HG02759 (cell line): ENCODE measurements at regions not wholly inside any gene's neighbourhood (a gene's known extent, or its start where the extent isn't known, plus 50 kb on each side); places are given as distances from the start of the nearest gene placed in this dataset.
A peak's percentile ranks its signal among the peaks of the same experiment; 100 is the strongest.
"Not testable (repeated sequence)": the region's sequence is repeated elsewhere in the genome, so short reads cannot be mapped to it uniquely, and the experiment has no call there.

Experiments used
- ATAC-seq: cut with Tn5 transposase; IDR thresholded peaks from one replicate; pipeline ENCODE4 v1.9.1; 2021; ENCODE audit warnings: mild to moderate bottlenecking, moderate library complexity; ENCODE audit not compliant: unreplicated experiment

DNA sequence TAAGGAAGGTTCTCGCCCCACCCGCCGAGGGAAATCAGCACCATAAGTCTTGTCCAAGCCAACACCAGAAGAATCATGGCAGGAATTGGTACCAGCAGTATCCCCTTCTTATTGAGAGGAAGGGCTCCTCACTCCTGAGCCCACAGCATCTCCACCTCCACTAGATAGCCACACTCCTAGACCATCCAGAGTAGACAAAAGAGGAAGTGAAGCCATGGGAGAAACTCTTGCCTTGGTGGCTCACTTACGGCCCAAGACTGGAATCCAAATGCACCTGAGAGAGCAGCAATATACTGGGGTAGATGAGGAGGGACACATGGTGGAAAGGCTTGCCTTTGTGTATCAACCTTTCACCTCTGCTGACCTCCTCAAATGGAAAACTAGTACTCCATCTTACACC, 255.3 kb upstream of the PRKX start:
- ATAC-seq: no peak

DNA sequence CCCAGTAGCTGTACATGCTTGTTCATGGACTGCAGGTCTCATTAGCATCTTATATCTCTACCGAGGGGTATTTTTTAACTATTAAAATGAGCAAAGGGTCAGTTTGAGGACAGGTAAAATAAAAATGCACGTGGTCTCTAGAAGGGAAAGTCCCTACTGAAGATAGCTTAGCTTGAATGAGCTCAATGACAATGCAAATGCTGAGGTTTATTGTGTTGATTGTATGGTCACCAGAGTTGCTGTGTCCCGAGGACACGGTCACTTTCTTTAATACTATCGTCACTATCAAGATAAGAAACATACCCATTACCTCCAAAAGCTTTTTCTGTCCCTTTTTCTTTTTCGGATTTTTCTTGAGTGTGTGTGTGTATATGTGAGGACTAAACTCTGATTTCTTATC, 250.5 kb upstream of the PRKX start:
- ATAC-seq: no peak

DNA sequence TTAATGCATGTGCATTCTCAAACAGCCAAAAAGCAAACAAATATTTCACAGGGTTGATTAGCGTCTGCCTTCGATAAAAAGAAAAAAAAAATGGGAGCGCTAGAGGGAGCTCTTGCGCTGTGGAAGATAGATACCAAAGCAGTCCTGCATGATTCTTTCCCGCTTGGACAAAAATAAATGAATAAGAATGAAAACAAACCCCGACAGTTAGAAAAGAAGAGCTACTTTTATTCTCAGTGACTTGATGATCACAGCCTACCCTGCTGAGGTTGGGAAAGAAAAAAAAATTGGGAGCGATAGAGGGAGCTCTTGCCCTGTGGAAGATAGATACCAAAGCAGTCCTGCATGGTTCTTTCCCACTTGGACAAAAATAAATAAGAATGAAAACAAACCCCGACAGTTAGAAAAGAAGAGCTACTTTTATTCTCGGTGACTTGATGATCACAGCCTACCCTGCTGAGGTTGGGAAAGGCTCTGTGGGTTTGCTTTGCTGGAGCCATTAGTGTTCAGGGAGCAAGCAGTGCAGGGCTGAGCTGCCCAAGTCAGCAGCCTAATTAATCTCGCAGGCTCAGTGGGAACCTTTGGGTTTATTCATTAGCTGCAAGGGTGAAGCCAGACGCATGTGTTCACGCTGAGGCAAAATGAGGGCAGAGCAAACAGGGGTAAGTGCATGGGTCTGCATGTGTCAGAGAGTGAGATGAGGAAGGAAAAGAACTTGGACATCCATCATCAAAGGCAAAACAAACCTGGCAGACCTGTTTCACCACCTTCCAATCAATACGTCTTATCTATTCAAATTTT, 249.3 kb upstream of the PRKX start:
- no peak for ATAC-seq

DNA sequence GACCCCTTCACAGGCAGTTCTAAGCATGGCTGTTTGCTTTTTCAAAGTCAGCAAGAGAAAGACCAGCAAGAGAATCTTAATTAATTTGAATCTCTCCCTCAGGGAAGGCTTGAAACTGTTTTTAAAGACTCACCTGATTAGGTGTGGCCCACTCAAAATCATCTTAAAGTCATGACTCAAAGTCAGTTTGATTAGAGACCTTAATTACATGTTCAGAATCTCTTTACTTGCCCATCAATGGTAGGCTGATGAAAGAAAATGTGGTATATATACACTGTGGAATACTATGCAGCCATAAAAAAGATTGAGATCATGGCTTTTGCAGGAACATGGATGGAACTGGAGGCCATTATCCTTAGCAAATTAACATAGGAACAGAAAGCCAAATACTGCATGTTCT, 247.5 kb upstream of the PRKX start:
- ATAC-seq: no peak

DNA sequence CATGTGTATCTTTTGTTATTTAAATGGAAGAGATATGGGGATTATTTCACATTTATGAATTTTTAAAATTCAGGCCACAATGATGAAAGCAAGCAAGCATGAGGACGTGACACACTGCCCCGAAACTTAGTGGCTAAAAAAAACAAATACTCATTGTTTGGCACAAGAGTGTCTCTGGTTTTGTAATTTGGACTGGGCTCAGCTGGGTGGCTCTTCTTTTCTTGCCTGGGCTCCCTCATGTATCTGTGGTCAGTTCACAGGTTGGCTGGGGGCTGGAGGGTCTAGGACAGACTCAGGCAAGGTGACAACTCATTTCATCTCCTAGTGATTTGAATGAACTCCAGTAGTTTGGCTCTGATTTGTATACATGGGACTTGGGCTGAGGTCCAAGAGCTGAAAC, 238.4 kb upstream of the PRKX start:
- ATAC-seq: no peak

DNA sequence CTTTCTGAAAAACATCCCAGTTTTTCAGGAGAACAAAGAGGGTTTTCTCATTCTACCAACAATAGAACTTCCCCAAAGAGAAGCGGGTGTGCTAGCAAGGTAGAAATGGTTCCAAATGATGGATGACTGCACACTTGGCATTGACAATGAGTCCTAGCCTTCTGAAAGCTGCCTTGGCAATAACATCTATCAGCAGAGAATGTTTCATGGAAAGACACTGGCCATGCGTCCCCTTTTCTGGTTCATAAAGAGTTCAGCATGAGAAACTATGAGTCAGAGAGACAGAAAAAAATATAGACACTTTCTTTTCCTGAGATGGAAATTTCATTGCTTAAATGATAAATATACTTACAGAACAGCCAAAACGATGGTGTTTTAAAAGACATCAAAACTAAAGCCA, 236.9 kb upstream of the PRKX start:
- no peak for ATAC-seq

DNA sequence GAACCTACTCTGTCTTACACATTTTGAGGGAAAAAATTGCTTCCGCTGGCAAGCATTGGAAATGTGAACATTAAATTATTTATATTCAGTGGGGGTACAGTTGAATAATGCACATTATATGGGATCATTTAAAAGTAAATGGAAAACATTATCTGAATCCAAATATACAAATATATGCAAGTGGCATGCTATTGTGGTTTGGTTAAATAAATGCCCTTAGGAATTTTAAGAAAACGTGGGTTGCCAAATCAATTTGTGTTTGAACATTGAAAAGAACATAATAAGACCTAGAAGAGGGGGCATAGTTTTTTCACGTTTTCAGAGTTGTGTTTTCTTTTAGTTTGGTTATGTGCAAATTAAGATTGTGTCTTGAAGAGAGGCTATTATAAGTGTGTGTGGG, 230.5 kb upstream of the PRKX start:
- no peak for ATAC-seq

DNA sequence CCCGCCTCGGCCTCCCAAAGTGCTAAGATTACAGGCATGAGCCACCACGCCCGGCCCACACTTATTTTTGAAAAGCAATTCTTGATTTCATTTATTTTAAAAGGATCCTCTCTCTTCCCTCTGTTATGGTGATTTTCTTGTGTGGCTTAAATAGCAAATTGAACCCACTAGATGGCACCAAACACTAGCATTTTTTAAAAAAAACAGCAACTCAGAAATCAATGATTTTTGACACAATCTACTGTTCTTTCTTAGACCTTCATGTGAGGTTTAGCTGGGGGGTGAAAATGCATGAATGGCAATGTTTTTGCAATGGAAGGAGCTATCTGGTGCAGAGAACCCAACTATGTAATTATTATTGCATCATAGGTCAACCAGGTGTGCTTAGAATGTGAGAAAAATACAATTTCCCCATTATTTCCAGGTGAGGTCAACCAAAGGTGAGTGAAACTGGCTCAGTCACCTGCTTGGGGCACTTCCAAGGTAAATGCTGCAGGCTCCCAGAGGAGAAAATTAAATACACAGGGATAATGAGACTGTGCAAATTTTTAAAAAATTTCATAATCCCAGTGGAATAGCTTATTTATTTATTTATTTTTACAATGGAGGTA, 226.7 kb upstream of the PRKX start:
- ATAC-seq: no peak

DNA sequence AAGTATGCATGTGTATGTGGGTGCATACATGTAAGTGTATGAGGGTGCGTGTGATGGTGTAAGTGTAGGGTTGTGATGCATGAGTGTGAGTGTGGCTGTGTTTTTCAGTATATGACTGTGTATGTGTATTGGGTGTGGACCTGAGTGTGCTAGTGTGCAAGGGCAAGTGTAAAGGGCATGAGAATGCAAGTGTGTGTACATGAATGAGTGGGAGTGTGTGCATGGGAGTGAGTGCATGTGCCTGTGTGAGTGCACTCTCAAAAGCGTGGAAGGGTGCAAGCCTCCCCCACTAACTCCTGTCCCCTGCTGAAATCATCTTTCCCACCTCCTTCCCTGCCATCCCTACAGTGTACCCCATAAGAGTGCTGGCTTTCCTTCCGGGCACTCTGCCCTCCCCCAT, 225.1 kb upstream of the PRKX start:
- no peak for ATAC-seq

DNA sequence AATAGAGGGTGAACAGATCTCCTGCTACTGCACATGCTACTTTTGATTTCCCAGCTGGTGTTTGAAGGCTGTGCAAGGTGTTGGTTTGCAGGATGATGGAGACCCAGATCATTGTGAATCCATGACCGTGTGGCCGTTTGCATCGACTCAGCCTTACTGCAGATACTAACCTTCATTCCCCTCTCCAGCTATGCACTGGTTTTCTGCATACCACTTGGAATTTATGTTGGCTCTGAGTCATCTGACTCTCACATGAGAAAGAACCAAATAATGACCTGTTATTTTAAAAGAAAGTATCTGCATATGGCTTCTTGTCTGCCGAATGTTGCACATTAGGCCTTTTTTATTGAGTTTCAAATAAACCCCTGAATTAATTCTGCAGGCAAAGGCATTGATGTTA, 221.7 kb upstream of the PRKX start:
- ATAC-seq: not testable (repeated sequence)

DNA sequence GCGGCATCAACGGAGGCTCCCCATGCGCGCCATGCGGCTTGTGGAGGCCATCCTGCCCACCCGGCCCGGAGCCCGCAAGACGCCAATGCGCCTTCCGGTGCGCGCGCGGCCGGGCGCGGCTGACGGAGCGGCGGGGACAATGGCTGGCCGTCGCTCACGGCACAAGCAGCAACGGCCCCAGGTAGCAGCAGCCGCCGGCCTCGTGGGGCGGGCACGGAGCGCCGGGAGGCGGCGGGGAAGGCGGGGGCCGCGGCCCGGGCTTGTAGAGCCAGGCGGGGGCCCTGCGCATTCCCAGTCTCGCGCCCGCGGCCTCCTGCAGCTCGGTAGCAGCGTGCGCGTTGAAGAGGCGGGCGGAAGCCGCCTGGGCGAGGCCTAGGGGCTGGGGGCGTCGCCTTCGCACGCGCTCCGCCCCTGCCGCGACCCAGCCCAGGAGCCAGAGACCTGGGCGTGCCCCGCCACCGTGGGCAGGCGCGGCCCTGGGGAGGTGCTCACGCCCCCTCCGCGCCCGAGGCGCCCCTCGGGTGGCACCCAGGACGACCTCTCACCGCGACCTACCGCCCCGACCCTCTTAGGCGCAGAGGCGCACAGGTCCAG, 207.1 kb upstream of the PRKX start:
- peak; percentile 97 for ATAC-seq

DNA sequence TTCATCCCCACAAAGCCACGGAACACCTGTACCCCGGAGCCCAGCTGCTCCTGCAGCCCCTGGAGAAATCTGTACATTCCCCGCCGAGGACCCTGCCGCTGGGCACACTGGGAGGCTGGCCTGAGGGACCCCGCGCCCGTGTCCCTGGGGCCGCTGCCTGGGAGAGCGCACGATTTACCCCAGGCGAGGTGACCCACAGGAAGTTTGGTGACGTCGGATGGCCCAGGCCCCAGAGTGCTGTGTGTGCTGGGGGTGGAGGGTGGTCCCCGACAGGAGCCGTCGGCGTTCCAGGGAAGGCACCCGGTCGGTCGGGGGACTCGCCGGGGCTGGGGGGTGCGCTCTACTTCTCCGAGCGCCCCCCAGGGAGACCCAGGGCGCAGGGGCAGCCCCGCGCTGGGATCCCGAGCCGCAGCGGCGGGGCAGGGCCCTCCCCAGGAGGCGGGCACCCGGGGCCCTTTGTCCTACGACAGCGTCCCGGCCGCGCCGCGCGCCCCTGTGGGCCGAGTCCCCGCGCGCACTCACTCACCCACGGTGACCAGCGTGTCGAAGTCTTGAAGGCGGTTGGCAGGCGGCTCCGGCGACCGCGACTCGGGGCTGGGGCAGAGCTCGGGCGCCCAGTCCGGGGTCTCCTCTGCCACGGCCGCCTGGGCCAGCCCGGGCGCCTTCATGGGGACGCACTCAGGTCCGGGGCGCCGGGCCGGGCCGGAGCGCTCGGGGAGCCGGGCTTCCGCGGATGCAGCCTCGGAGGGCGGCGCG, 206.4 kb upstream of the PRKX start:
- peak; percentile 44 for ATAC-seq

DNA sequence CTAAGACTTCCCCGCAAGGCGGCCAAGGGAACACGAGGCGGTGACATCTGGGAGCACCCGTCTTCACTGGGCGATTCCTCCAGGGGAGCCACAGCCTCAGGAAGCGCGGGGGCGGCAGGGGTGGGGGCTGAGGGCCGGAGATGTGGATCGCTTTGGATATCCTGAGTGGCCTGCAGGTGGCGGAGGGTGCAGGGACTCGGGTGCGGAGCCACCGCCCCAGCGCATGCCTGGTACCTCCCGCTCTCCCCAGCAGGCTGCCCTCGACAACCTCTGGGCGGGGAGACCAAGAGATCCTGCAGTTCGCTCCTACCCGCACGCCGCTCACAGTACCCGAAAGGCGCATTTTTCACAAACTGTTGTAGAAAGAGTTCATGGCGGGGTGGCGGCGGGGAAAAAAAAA, 201.4 kb upstream of the PRKX start:
- ATAC-seq: not testable (repeated sequence)

DNA sequence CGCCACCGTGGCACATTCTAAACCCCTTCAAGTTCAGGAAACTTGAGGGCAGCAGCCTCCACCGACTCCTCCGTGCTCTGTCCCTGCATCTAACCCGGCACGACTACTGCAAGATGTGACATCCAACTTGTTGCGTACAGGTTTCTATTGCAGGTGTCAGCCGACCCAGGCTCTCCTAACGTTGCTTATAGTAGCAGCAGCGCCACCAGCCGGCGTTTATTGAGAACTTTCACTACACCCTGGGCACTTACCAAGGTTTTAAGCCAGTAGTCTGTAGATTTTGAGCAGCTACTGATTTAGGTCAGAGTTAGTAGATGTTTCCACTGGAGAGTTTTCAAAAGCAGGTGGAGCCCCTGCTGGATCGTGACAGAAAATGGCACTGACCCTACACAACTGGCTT, 200.6 kb upstream of the PRKX start:
- ATAC-seq: not testable (repeated sequence)

DNA sequence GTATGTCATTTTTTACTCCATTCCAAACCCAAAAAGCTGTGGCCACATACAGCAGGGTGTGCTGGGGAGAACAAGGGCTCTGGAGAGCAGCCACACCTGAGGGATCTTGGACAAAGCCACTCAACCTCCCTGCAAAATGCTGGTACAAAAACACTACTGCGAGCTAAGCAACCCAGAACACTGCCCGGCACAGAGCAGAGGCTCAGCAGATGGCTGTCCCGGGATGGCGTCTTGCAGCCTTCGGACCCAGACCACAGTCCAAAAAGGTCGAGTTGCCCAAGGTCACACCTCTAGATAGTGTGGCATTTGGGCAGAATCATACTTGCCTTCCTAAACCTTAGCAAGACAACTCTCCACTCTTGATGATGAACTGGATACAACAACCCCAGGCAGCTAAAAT, 197.6 kb upstream of the PRKX start:
- not testable (repeated sequence) for ATAC-seq

DNA sequence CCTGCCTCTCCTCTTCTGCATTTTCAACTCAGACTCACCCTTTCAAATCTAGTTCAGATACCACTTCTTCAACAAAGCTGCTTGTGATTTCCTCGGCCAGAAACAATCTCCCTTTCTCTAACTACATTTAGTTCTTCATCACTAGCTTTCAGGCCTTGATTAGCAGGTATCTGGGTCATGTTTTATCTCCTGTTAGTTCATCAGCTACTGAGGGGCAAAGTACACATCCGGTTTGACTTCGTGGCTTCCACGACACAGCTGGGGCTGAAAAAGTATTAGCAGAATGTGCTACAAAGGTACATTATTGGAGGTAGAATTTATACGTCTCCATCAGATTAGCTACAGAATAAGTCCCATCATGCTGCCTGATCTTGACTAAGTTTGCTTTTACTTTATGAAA, 197.2 kb upstream of the PRKX start:
- not testable (repeated sequence) for ATAC-seq

DNA sequence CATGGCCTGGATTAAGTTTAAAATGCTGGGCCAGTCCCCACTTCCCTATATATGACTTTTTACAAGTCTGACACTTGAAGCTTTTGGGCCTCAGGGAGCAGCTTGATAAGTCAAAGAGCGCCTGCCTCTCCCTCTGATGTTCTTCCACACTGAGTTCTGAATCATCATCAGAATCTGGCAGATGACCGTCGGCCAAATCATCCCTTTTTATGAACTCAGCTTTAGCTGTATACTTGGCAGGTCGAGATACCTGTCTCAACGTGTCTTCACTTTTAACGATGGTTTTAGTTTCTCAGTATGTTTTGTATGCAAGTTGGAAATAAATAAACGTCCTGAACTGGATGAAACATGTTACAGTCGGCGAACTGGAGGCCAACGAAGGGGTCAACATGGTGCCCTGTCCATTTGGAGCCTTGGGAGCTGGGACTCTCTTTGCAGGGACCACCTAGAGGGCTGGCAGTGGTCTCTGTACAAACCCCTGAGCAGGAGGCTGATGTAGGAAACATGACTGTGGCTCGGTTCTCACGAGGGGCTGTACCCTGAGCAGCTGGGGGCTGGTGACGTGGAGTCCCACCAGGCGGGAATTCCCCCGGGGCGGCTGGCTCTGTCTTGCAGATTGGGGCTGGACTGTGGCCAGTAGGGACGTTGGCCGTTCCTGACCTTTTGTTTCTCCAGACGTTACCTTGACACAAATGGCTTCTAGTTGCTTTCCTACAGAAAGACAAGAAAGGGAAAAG, 192.2 kb upstream of the PRKX start:
- not testable (repeated sequence) for ATAC-seq

DNA sequence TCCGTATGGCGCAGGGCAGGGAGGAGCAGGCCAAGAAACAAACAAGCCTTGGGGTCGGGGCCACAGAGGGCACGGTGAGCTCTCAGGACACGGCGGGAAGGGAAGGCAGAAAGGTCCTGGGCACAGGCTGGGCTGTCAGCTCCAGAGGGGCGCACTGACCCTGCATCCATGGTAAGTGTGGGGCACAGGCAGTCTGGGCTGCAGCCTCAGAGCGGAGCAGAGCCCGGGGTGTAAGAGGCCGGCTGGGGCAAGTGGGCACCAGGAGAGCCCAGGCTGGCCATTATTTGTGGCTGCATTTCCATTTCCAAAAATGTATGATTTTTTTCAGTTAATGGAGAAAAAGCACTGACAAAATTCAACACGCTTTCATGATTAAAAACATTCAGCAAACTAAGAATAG, 188.8 kb upstream of the PRKX start:
- ATAC-seq: not testable (repeated sequence)

DNA sequence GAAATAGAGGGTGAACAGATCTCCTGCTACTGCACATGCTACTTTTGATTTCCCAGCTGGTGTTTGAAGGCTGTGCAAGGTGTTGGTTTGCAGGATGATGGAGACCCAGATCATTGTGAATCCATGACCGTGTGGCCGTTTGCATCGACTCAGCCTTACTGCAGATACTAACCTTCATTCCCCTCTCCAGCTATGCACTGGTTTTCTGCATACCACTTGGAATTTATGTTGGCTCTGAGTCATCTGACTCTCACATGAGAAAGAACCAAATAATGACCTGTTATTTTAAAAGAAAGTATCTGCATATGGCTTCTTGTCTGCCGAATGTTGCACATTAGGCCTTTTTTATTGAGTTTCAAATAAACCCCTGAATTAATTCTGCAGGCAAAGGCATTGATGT, 183.3 kb upstream of the PRKX start:
- not testable (repeated sequence) for ATAC-seq

DNA sequence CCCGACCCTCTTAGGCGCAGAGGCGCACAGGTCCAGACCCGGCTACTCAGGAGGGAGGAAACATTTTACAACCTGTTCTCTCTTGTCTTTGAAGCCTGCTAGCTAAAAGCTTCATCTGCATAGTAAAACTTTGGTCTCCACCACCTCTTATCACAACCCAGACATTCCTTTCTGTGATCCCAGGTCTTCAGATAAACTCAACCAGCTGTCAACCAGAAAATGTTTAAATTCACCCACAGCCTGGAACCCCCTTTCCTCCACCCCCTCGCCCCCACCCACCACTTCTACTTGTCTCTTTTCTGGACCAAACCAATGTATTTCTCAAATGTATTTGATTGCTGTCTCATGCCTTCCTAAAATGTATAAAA, 169.1 kb upstream of the PRKX start:
- ATAC-seq: not testable (repeated sequence)
